H9 (cell line): ENCODE measurements at regions not wholly inside any gene's neighbourhood (a gene's known extent, or its start where the extent isn't known, plus 50 kb on each side); places are given as distances from the start of the nearest gene placed in this dataset.

Experiments used
- DNase-seq: peaks from one replicate; pipeline ENCODE4 v3.0.0-alpha.2; 2017
- H2AFZ ChIP-seq: one replicate; pipeline ENCODE4 v1.6.1; 2013; ENCODE audit warnings: mild to moderate bottlenecking, low read length, control low read depth, moderate library complexity
- H2AK5ac ChIP-seq: 2 replicates; pipeline ENCODE4 v1.6.1; 2013; ENCODE audit warnings: low read length, control low read depth, mixed read lengths; ENCODE audit not compliant: insufficient read length
- H2BK120ac ChIP-seq: one replicate; pipeline ENCODE4 v1.6.1; 2013; ENCODE audit warnings: low read depth, mild to moderate bottlenecking, low read length, control low read depth, inconsistent platforms; ENCODE audit not compliant: poor library complexity, severe bottlenecking
- H2BK12ac ChIP-seq: 2 replicates; pipeline ENCODE4 v1.6.1; 2013; ENCODE audit warnings: low read length, control low read depth, mixed read lengths, low read depth; ENCODE audit not compliant: insufficient read length
- H2BK15ac ChIP-seq: 2 replicates; pipeline ENCODE4 v1.6.1; 2013; ENCODE audit warnings: low read depth, low read length, control low read depth
- H2BK20ac ChIP-seq: one replicate; pipeline ENCODE4 v1.6.1; 2013; ENCODE audit warnings: low read depth, mild to moderate bottlenecking, low read length, control low read depth, inconsistent platforms; ENCODE audit not compliant: poor library complexity, severe bottlenecking
- H2BK5ac ChIP-seq: 2 replicates; pipeline ENCODE4 v1.6.1; 2013; ENCODE audit warnings: low read length, control low read depth, mixed read lengths; ENCODE audit not compliant: insufficient read length
- H3K14ac ChIP-seq: 2 replicates; pipeline ENCODE4 v1.6.1; 2013; ENCODE audit warnings: low read length, control low read depth; ENCODE audit not compliant: insufficient read depth
- H3K18ac ChIP-seq: 2 replicates; pipeline ENCODE4 v1.6.1; 2013; ENCODE audit warnings: low read depth, mild to moderate bottlenecking, mixed read lengths, low read length, control low read depth; ENCODE audit not compliant: insufficient read length
- H3K23ac ChIP-seq: 2 replicates; pipeline ENCODE4 v1.6.1; 2013; ENCODE audit warnings: low read length, control low read depth, mixed read lengths, low read depth; ENCODE audit not compliant: insufficient read length
- H3K23me2 ChIP-seq: 2 replicates; pipeline ENCODE4 v1.6.1; 2013; ENCODE audit warnings: low read depth, mild to moderate bottlenecking, mixed read lengths, low read length, control low read depth; ENCODE audit not compliant: insufficient read length, poor library complexity, severe bottlenecking
- H3K27ac ChIP-seq: 2 replicates; pipeline ENCODE4 v1.5.1; 2013; ENCODE audit warnings: low read length, control low read depth, mixed read lengths, low read depth; ENCODE audit not compliant: insufficient read length
- H3K27me3 ChIP-seq: 2 replicates; pipeline ENCODE4 v1.6.1; 2013; ENCODE audit warnings: low read length, control low read depth, inconsistent platforms; ENCODE audit not compliant: insufficient read depth
- H3K4ac ChIP-seq: 2 replicates; pipeline ENCODE4 v1.6.1; 2013; ENCODE audit warnings: low read depth, mild to moderate bottlenecking, control low read depth, inconsistent platforms, low read length, moderate library complexity
- H3K4me1 ChIP-seq: 2 replicates; pipeline ENCODE4 v1.6.1; 2013; ENCODE audit warnings: low read length, control low read depth, inconsistent platforms; ENCODE audit not compliant: insufficient read depth
- H3K4me2 ChIP-seq: 2 replicates; pipeline ENCODE4 v1.6.1; 2013; ENCODE audit warnings: low read length, control low read depth, mixed read lengths; ENCODE audit not compliant: insufficient read length, insufficient read depth
- H3K56ac ChIP-seq: 2 replicates; pipeline ENCODE4 v1.6.1; 2013; ENCODE audit warnings: low read depth, mild to moderate bottlenecking, mixed read lengths, low read length, control low read depth; ENCODE audit not compliant: insufficient read length
- H3K79me1 ChIP-seq: 2 replicates; pipeline ENCODE4 v1.6.1; 2013; ENCODE audit warnings: low read depth, mild to moderate bottlenecking, moderate library complexity, low read length, control low read depth, inconsistent platforms; ENCODE audit not compliant: insufficient read depth, poor library complexity, severe bottlenecking
- H3K79me2 ChIP-seq: 2 replicates; pipeline ENCODE4 v1.6.1; 2013; ENCODE audit warnings: low read length, control low read depth, inconsistent platforms; ENCODE audit not compliant: insufficient read depth
- H3K9ac ChIP-seq: 2 replicates; pipeline ENCODE4 v1.6.1; 2013; ENCODE audit warnings: low read length, control low read depth, mixed read lengths; ENCODE audit not compliant: insufficient read length; ENCODE audit errors: extremely low read depth
- H3K9me3 ChIP-seq: one replicate; pipeline ENCODE4 v1.6.1; 2013; ENCODE audit warnings: low read depth, low read length, inconsistent platforms; ENCODE audit not compliant: control insufficient read depth
- H3T11ph ChIP-seq: one replicate; pipeline ENCODE4 v1.6.1; 2013; ENCODE audit warnings: mild to moderate bottlenecking, low read length, control low read depth, inconsistent platforms
- H4K20me1 ChIP-seq: one replicate; pipeline ENCODE4 v1.6.1; 2013; ENCODE audit not compliant: control insufficient read depth, insufficient read length, insufficient read depth
- H4K5ac ChIP-seq: 2 replicates; pipeline ENCODE4 v1.6.1; 2013; ENCODE audit warnings: low read depth, mild to moderate bottlenecking, mixed read lengths, low read length, control low read depth; ENCODE audit not compliant: insufficient read length
- H4K8ac ChIP-seq: replicated peaks from 2 replicates; pipeline ENCODE4 v1.6.1; 2013; ENCODE audit warnings: low read length, control low read depth, mixed read lengths, low read depth; ENCODE audit not compliant: insufficient read length
- H4K91ac ChIP-seq: 2 replicates; pipeline ENCODE4 v1.6.1; 2013; ENCODE audit warnings: low read depth, mild to moderate bottlenecking, moderate library complexity, mixed read lengths, low read length, control low read depth; ENCODE audit not compliant: insufficient read length
- H3K27ac Mint-ChIP-seq, 3 experiments: 2 replicates in 2 of 3; 3 replicates in 1 of 3; pipeline ENCODE4 v1.8.0; 2020 to 2021; ENCODE audit warnings: mixed read lengths in 3 of 3, mild to moderate bottlenecking in 1 of 3, moderate library complexity in 1 of 3
- H3K27me3 Mint-ChIP-seq: 2 replicates; pipeline ENCODE4 v1.8.0; 2021; ENCODE audit warnings: low read depth, mild to moderate bottlenecking, moderate library complexity, mixed read lengths
- H3K36me3 Mint-ChIP-seq, 3 experiments: 2 replicates in 2 of 3; 3 replicates in 1 of 3; pipeline ENCODE4 v1.8.0; 2020 to 2021; ENCODE audit warnings: low read depth in 3 of 3, mixed read lengths in 3 of 3; ENCODE audit not compliant: insufficient read depth in 1 of 3
- H3K4me1 Mint-ChIP-seq, 2 experiments: 2 replicates each; pipeline ENCODE4 v1.8.0; 2020; ENCODE audit warnings: mixed read lengths in 2 of 2
- H3K4me3 Mint-ChIP-seq, 2 experiments: 2 replicates in 1 of 2; 3 replicates in 1 of 2; pipeline ENCODE4 v1.8.0; 2020 to 2021; ENCODE audit warnings: mild to moderate bottlenecking in 2 of 2, mixed read lengths in 2 of 2, moderate library complexity in 1 of 2
- H3K9me3 Mint-ChIP-seq, 2 experiments: 2 replicates in 1 of 2; 3 replicates in 1 of 2; pipeline ENCODE4 v1.8.0; 2020; ENCODE audit warnings: mild to moderate bottlenecking in 2 of 2, mixed read lengths in 2 of 2, moderate library complexity in 1 of 2
- CTCF ChIP-seq: fragments of 200-600 bp; sonication (generic); conservative IDR thresholded peaks from 3 replicates; pipeline ENCODE4 v1.8.0; 2021; ENCODE audit warnings: antibody characterized with exemption, mild to moderate bottlenecking
- WGBS: extraction: QIAGEN DNeasy Blood & Tissue Kit; methylation state at CpG from one replicate; pipeline ENCODE4 v1.1.7; 2013; ENCODE audit warnings: missing lambda C conversion rate, low lambda C conversion rate, mixed read lengths; ENCODE audit not compliant: insufficient read length; ENCODE audit errors: extremely low coverage; 5-methylcytosine and 5-hydroxymethylcytosine counted together

DNA sequence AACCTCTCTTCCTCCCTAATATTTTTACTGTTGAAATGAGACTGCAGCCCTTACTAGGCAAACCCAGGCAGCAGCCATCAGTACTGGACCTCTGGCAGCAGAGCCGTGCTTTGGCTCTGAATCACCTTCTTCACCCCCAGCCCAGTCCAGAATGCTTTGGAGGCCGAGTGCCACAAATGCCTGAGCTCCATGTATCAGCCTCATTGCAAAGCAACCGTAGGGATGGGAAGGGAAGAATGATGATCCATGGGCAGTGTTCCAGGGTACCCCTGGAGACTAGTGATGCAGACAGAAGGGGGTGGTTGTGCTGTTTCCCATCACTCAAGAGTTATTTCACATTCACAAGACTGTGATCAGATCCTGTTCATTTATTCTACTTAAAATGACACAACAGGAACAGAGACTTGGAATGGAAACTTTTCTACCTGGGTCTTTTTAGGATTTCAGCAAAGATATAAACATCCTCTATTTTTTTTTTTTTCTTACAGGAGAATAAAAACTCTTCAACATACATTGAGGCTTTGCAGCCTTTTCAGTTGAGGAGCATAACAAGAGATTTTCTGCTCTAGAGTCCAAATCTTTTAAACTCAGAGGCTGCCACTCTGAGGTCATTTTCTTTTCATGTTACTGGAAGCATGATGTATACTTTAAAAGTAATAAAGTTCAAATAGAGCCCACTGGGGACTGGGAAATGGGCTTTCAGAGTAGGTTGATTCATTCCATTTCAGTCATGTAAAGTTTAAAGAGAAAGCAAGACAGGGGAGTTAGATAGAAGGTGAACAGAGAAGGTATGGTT, 138.3 kb downstream of the KCNJ2 start:
- Mint-ChIP-seq H3K27ac (no peak overlapping the region), H3K9me3 (no peaks in the 10 kb centered on the region; a peak in 1 of 5 replicates), H3K4me1 (peaks cover 5 to 6% of the 10 kb centered on the region in 2 experiments; a peak in 3 of 4 replicates), H3K36me3 (no peaks in the 10 kb centered on the region), H3K4me3 (no peak overlapping the region), H3K27me3 (no peaks in the 10 kb centered on the region)
- Histone ChIP-seq H2AK5ac (no peak overlapping the region), H2BK5ac (no peak overlapping the region), H3K9me3 (no peaks in the 10 kb centered on the region), H3K27ac (no peak overlapping the region), H3K4ac (no peak overlapping the region), H3K79me1 (no peaks in the 10 kb centered on the region), H2BK15ac (no peak overlapping the region), H2BK120ac (no peak overlapping the region), H4K8ac (no peak overlapping the region), H3K27me3 (no peaks in the 10 kb centered on the region), H3K4me1 (no peaks in the 10 kb centered on the region), H3K79me2 (no peaks in the 10 kb centered on the region), H3K23ac (no peak overlapping the region), H3T11ph (no peak overlapping the region), H3K14ac (no peak overlapping the region), H3K18ac (no peak overlapping the region), H2BK20ac (no peak overlapping the region), H4K20me1 (no peaks in the 10 kb centered on the region), H2BK12ac (no peak overlapping the region), H2AFZ (no peak overlapping the region), H3K23me2 (no peaks in the 10 kb centered on the region), H3K56ac (no peak overlapping the region), H3K4me2 (no peak overlapping the region), H3K9ac (no peak overlapping the region), H4K5ac (no peak overlapping the region), H4K91ac (no peak overlapping the region)
- TF ChIP-seq CTCF: no peak
- no peak for DNase-seq
- WGBS: no CpG with 5 or more reads among the region's 3 CpGs
